ENCODE measurements at regions not wholly inside any gene's neighbourhood (a gene's known extent, or its start where the extent isn't known, plus 50 kb on each side); places are given as distances from the start of the nearest gene placed in this dataset.

GRCh38 chr2:126835261-126835660 is 63.4 kb upstream of the TEX51 start:
- TF ChIP-seq, protein P1, sequence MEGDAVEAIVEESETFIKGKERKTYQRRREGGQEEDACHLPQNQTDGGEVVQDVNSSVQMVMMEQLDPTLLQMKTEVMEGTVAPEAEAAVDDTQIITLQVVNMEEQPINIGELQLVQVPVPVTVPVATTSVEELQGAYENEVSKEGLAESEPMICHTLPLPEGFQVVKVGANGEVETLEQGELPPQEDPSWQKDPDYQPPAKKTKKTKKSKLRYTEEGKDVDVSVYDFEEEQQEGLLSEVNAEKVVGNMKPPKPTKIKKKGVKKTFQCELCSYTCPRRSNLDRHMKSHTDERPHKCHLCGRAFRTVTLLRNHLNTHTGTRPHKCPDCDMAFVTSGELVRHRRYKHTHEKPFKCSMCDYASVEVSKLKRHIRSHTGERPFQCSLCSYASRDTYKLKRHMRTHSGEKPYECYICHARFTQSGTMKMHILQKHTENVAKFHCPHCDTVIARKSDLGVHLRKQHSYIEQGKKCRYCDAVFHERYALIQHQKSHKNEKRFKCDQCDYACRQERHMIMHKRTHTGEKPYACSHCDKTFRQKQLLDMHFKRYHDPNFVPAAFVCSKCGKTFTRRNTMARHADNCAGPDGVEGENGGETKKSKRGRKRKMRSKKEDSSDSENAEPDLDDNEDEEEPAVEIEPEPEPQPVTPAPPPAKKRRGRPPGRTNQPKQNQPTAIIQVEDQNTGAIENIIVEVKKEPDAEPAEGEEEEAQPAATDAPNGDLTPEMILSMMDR (IDR thresholded peaks at IDR 0.05) = no peak
- no peak for TF ChIP-seq POLR2A (IDR thresholded peaks at IDR 0.05)
